ENCODE measurements at regions not wholly inside any gene's neighbourhood (a gene's known extent, or its start where the extent isn't known, plus 50 kb on each side); places are given as distances from the start of the nearest gene placed in this dataset.
A peak's percentile ranks its signal among the peaks of the same experiment; 100 is the strongest.

DNA sequence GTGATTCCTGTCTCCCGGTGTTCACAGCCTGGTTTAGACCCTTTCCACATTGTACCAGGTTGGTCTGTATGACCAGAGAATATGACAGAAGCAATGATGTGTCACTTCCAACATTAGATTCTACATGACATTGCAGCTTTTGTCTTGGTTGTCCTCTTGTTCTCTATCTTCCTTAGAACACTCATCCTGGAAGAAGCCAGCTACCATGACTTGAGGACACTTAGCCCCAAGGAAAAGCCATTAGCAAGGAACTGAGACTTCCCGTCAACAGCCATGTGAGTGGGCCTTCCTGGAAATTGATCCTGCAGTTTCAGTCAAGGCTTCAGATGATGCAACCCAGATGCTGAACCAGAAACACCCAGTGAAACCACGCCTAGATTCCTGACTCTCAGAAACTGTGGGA lies 143.3 kb downstream of the MREG start (continued):
- TF ChIP-seq, protein P1, sequence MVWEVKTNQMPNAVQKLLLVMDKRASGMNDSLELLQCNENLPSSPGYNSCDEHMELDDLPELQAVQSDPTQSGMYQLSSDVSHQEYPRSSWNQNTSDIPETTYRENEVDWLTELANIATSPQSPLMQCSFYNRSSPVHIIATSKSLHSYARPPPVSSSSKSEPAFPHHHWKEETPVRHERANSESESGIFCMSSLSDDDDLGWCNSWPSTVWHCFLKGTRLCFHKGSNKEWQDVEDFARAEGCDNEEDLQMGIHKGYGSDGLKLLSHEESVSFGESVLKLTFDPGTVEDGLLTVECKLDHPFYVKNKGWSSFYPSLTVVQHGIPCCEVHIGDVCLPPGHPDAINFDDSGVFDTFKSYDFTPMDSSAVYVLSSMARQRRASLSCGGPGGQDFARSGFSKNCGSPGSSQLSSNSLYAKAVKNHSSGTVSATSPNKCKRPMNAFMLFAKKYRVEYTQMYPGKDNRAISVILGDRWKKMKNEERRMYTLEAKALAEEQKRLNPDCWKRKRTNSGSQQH (CRISPR knock-in tag; IDR thresholded peaks at IDR 0.05) = no peak
- peak; percentile 57; the same call in 1 of the 2 replicates for TF ChIP-seq BRD4 (IDR thresholded peaks at IDR 0.05)
- TF ChIP-seq, protein P2, sequence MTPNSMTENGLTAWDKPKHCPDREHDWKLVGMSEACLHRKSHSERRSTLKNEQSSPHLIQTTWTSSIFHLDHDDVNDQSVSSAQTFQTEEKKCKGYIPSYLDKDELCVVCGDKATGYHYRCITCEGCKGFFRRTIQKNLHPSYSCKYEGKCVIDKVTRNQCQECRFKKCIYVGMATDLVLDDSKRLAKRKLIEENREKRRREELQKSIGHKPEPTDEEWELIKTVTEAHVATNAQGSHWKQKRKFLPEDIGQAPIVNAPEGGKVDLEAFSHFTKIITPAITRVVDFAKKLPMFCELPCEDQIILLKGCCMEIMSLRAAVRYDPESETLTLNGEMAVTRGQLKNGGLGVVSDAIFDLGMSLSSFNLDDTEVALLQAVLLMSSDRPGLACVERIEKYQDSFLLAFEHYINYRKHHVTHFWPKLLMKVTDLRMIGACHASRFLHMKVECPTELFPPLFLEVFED (CRISPR knock-in tag; conservative IDR thresholded peaks at IDR 0.05) = 0 out of 2 replicates have a peak, but pooled peaks have one; percentile 16
- no peak for TF ChIP-seq RBM25 (IDR thresholded peaks at IDR 0.05; ENCODE audit: low read depth, low read length, severe bottlenecking)
- TF ChIP-seq, protein P3, sequence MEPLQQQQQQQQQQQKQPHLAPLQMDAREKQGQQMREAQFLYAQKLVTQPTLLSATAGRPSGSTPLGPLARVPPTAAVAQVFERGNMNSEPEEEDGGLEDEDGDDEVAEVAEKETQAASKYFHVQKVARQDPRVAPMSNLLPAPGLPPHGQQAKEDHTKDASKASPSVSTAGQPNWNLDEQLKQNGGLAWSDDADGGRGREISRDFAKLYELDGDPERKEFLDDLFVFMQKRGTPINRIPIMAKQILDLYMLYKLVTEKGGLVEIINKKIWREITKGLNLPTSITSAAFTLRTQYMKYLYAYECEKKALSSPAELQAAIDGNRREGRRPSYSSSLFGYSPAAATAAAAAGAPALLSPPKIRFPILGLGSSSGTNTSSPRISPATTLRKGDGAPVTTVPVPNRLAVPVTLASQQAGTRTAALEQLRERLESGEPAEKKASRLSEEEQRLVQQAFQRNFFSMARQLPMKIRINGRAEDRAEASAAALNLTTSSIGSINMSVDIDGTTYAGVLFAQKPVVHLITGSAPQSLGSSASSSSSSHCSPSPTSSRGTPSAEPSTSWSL (CRISPR knock-in tag; IDR thresholded peaks at IDR 0.05; ENCODE audit: borderline replicate concordance) = no peak
- 0 out of 2 replicates have a peak, but pooled peaks have one; percentile 4 for TF ChIP-seq GABPB2 (CRISPR knock-in tag; conservative IDR thresholded peaks at IDR 0.05)
